ENCODE measurements at regions not wholly inside any gene's neighbourhood (a gene's known extent, or its start where the extent isn't known, plus 50 kb on each side); places are given as distances from the start of the nearest gene placed in this dataset.

DNA sequence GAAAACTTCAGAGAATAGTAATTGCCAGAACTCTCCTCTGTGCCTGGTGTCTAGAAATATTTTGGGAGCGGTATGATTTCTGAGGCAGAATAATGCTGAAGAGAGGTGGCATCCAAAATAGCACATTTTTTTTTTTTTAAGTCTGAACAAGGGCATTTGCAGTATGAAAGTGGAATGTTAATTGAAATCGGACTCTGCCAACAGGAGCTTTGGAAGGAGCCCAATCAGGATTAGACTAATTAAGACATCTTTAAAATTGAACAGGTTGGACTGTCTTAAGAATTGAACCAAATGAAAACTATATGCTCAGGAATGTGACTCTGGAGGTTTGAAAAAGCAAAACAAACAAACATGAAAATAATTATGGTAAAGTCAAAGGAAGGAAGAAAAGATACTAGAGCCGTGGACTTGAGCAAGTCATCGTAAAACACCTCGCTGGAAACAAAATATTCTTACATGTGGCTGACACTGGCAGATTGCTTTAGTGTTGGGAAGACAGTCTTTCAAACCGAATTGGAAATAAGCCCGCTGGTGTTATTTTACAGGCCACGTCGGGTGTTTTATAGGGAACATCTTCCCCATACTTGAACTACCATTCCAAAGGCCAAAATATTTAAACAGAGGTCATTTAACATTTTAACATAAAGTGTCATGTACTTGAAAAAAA, 436.3 kb downstream of the VRK1 start:
- TF ChIP-seq, protein P1, sequence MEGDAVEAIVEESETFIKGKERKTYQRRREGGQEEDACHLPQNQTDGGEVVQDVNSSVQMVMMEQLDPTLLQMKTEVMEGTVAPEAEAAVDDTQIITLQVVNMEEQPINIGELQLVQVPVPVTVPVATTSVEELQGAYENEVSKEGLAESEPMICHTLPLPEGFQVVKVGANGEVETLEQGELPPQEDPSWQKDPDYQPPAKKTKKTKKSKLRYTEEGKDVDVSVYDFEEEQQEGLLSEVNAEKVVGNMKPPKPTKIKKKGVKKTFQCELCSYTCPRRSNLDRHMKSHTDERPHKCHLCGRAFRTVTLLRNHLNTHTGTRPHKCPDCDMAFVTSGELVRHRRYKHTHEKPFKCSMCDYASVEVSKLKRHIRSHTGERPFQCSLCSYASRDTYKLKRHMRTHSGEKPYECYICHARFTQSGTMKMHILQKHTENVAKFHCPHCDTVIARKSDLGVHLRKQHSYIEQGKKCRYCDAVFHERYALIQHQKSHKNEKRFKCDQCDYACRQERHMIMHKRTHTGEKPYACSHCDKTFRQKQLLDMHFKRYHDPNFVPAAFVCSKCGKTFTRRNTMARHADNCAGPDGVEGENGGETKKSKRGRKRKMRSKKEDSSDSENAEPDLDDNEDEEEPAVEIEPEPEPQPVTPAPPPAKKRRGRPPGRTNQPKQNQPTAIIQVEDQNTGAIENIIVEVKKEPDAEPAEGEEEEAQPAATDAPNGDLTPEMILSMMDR (IDR thresholded peaks at IDR 0.05) = no peak
- DNase-seq = no peak
- peaks cover 50% of the 10 kb centered on the region for H3K9me3 Mint-ChIP-seq
- no peaks in the 10 kb centered on the region; the same call in none of the 2 replicates for H3K27me3 Mint-ChIP-seq (ENCODE audit: insufficient read depth)
- H3K4me1 Mint-ChIP-seq (ENCODE audit: low read depth) = no peaks in the 10 kb centered on the region
- no peak overlapping the region for H3K4me3 Mint-ChIP-seq
- no peak overlapping the region for H3K27ac Mint-ChIP-seq
- H3K36me3 Mint-ChIP-seq (ENCODE audit: low read depth) = no peaks in the 10 kb centered on the region

DNA sequence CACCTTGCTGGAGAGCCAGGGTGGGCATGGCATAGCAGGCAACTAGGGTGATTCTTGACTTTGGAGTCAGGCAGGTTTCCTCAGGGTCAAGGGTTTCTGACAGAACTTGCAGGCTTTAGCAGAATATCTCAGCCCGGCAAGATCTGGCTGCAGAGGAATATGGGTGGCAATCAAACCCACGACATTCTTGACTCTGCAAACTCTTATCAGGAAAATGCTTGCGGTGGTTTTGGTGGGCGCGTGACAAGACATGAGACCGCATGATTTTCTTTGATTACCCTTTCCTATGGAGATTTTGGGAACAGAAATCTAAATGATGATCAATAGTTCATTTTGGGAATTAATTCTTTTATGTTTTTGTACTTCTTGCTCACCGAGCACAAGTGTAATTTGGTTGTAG, 449.5 kb downstream of the VRK1 start:
- no peak overlapping the region for H3K4me3 Mint-ChIP-seq
- H3K27ac Mint-ChIP-seq = no peak overlapping the region
- no peaks in the 10 kb centered on the region; the same call in none of the 2 replicates for H3K27me3 Mint-ChIP-seq (ENCODE audit: insufficient read depth)

DNA sequence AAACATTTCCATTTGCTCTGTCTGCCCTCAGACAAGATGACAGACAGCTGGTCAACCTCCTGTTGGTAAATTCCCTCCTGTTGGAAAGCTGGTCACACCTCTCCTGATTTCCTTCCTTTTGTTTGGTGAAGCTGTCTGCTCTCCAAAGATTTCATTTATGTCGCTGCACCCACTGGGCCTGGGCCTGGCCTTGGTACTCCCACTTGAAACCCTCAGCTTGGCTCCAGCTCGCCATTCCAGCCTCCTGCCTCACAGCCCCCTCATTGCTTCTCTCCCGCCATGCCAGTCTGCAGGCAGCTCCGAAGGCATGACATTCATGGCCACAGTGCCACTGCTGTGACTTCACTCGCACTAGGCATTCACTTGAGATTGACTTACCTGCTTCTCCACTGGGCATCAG, 451.8 kb downstream of the VRK1 start:
- no peaks in the 10 kb centered on the region; the same call in none of the 2 replicates for H3K27me3 Mint-ChIP-seq (ENCODE audit: insufficient read depth)
- H3K27ac Mint-ChIP-seq = no peak overlapping the region
- no peak for DNase-seq
- H3K36me3 Mint-ChIP-seq (ENCODE audit: low read depth) = no peaks in the 10 kb centered on the region
- TF ChIP-seq, protein P1 (IDR thresholded peaks at IDR 0.05) = no peak
- H3K9me3 Mint-ChIP-seq = peaks cover 50% of the 10 kb centered on the region
- no peak overlapping the region for H3K4me3 Mint-ChIP-seq
- no peaks in the 10 kb centered on the region for H3K4me1 Mint-ChIP-seq (ENCODE audit: low read depth)

More for the DNA sequence above, 449.5 kb downstream of the VRK1 start:
- no peak for DNase-seq
- peaks cover 50% of the 10 kb centered on the region for H3K9me3 Mint-ChIP-seq
- H3K4me1 Mint-ChIP-seq (ENCODE audit: low read depth) = no peaks in the 10 kb centered on the region
- H3K36me3 Mint-ChIP-seq (ENCODE audit: low read depth) = no peaks in the 10 kb centered on the region
- TF ChIP-seq, protein P1 (IDR thresholded peaks at IDR 0.05) = no peak

DNA sequence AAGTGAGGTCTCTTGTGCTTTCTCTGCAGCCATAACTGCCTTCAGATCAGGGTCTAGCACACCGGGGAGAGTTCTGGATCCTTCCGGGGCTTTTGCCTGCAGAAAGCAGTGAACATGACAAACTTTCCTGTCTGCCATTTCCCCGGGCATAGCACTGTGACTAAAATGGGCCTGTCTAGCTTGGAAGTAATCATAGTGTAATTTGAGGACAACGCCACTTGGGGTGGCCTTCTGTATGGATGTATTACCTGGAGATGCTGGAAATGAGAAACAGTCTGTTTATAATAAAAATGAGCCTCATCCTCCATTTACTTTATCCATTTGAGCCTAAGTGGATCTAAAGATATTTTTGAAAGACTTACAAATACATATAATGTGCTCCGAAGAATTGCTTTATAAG, 453.7 kb downstream of the VRK1 start:
- Mint-ChIP-seq H3K4me3 (no peak overlapping the region), H3K4me1 (ENCODE audit: low read depth) (no peaks in the 10 kb centered on the region), H3K9me3 (peaks cover 42% of the 10 kb centered on the region), H3K27me3 (ENCODE audit: insufficient read depth) (no peaks in the 10 kb centered on the region; the same call in 1 of the 2 replicates), H3K27ac (no peak overlapping the region), H3K36me3 (ENCODE audit: low read depth) (no peaks in the 10 kb centered on the region)
- TF ChIP-seq, protein P1 (IDR thresholded peaks at IDR 0.05) = no peak
- no peak for DNase-seq

DNA sequence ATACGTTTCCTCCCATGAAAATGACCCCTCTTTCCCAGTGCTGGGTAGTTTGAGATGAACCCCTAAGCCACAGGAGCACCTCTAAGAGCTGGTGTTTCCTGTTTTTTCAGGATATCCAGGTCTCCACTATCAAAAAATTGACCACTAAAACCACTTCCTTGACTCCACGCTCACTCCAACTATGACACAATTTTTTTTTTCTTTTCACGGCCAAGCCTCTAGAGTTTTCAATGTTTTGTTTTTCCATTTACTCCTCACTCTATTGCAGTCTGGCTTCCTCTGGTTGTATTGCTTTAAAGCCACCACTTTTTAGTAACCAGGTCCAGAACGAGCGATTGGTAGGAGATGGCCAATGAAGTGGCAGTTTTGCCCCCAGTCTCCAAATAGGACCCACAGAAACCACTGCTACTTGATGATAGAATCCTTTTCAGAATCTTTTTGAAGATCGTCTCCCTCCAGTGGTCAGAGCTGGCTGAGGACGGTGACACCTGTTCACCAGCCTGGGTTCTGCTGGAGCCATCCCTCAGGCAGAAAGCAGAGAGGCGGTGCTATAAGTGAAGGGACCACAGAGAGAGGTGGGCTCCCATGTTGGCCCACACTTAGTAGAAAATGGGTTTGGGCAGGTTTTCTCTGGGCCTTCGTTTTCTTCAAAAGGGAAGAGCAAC, 454.4 kb downstream of the VRK1 start:
- no peak for DNase-seq
- H3K27ac Mint-ChIP-seq = no peak overlapping the region
- no peaks in the 10 kb centered on the region for H3K4me1 Mint-ChIP-seq (ENCODE audit: low read depth)
- H3K27me3 Mint-ChIP-seq (ENCODE audit: insufficient read depth) = no peaks in the 10 kb centered on the region; the same call in 1 of the 2 replicates
- H3K9me3 Mint-ChIP-seq = peaks cover 35% of the 10 kb centered on the region
- TF ChIP-seq, protein P1 (IDR thresholded peaks at IDR 0.05) = no peak
- H3K4me3 Mint-ChIP-seq = no peak overlapping the region
- H3K36me3 Mint-ChIP-seq (ENCODE audit: low read depth) = no peaks in the 10 kb centered on the region
